Karpas-422 (cell line): ENCODE measurements at regions not wholly inside any gene's neighbourhood (a gene's known extent, or its start where the extent isn't known, plus 50 kb on each side); places are given as distances from the start of the nearest gene placed in this dataset.

ENCODE experiments used
- DNase-seq: peaks from one replicate; pipeline ENCODE4 v3.0.0-alpha.2; 2015
- H2AFZ ChIP-seq: fragments of 200-600 bp; sonication (generic); 2 replicates; pipeline ENCODE4 v1.6.1; 2014; ENCODE audit warnings: antibody characterized with exemption, low read length, mixed read lengths
- H3K27ac ChIP-seq: fragments of 200-600 bp; sonication (generic); 2 replicates; pipeline ENCODE4 v1.5.1; 2014; ENCODE audit warnings: mild to moderate bottlenecking, low read length, moderate library complexity
- H3K27me3 ChIP-seq: fragments of 200-600 bp; sonication (generic); 2 replicates; pipeline ENCODE4 v1.6.1; 2014; ENCODE audit warnings: low read length, mixed read lengths
- H3K36me3 ChIP-seq: fragments of 200-600 bp; sonication (generic); 2 replicates; pipeline ENCODE4 v1.6.1; 2014; ENCODE audit warnings: low read length, mixed read lengths; ENCODE audit not compliant: insufficient read depth
- H3K4me1 ChIP-seq: fragments of 200-600 bp; sonication (generic); 2 replicates; pipeline ENCODE4 v1.6.1; 2014; ENCODE audit warnings: mild to moderate bottlenecking, low read length, mixed read lengths
- H3K4me2 ChIP-seq: fragments of 200-600 bp; sonication (generic); 2 replicates; pipeline ENCODE4 v1.6.1; 2014; ENCODE audit warnings: low read length, low read depth, mild to moderate bottlenecking; ENCODE audit not compliant: poor library complexity, severe bottlenecking
- H3K4me3 ChIP-seq: fragments of 200-600 bp; sonication (generic); 2 replicates; pipeline ENCODE4 v1.5.1; 2014; ENCODE audit warnings: mild to moderate bottlenecking, antibody characterized with exemption, low read length, mixed read lengths
- H3K79me2 ChIP-seq: fragments of 200-600 bp; sonication (generic); 2 replicates; pipeline ENCODE4 v1.6.1; 2014; ENCODE audit warnings: mild to moderate bottlenecking, low read length, mixed read lengths
- H3K9ac ChIP-seq: fragments of 200-600 bp; sonication (generic); 2 replicates; pipeline ENCODE4 v1.6.0; 2014; ENCODE audit warnings: low read length
- H3K9me2 ChIP-seq: fragments of 200-600 bp; sonication (generic), shearing (Covaris generic); replicated peaks from 2 replicates; pipeline ENCODE4 v1.6.0; 2014; ENCODE audit warnings: mild to moderate bottlenecking, low read length, moderate library complexity; ENCODE audit not compliant: insufficient read depth
- H3K9me3 ChIP-seq: fragments of 300-700, 200-600 bp; sonication (generic); 2 replicates; pipeline ENCODE4 v1.6.1; 2014; ENCODE audit warnings: low read length, mixed read lengths
- H4K20me1 ChIP-seq: fragments of 200-600 bp; sonication (generic); 2 replicates; pipeline ENCODE4 v1.6.1; 2014; ENCODE audit warnings: mild to moderate bottlenecking, antibody characterized with exemption, low read length, low read depth; ENCODE audit not compliant: insufficient read depth

GRCh38 chr2:75810611-75811330 is 100.1 kb upstream of the GCFC2 start:
- H3K9ac ChIP-seq: no peak overlapping the region
- H3K4me2 ChIP-seq: no peak overlapping the region
- H3K36me3 ChIP-seq: no peaks in the 10 kb centered on the region
- no peak overlapping the region for H2AFZ ChIP-seq
- no peaks in the 10 kb centered on the region for H4K20me1 ChIP-seq
- no peaks in the 10 kb centered on the region for H3K9me2 ChIP-seq
- H3K27ac ChIP-seq: no peak overlapping the region
- H3K4me1 ChIP-seq: no peaks in the 10 kb centered on the region
- H3K27me3 ChIP-seq: no peaks in the 10 kb centered on the region
- no peak for DNase-seq
- H3K4me3 ChIP-seq: no peak overlapping the region
- H3K9me3 ChIP-seq: no peaks in the 10 kb centered on the region
- H3K79me2 ChIP-seq: no peaks in the 10 kb centered on the region

GRCh38 chr2:75808793-75809535 is 98.2 kb upstream of the GCFC2 start:
- Histone ChIP-seq H3K9me3 (no peaks in the 10 kb centered on the region), H4K20me1 (no peaks in the 10 kb centered on the region), H3K36me3 (no peaks in the 10 kb centered on the region), H3K4me1 (no peaks in the 10 kb centered on the region), H3K9me2 (no peaks in the 10 kb centered on the region), H3K79me2 (no peaks in the 10 kb centered on the region), H3K27me3 (no peaks in the 10 kb centered on the region), H3K4me3 (no peak overlapping the region), H3K27ac (no peak overlapping the region), H2AFZ (no peak overlapping the region), H3K4me2 (no peak overlapping the region), H3K9ac (no peak overlapping the region)
- DNase-seq: no peak

GRCh38 chr2:75807992-75808391 is 97.3 kb upstream of the GCFC2 start:
- H3K4me1 ChIP-seq: no peaks in the 10 kb centered on the region
- no peaks in the 10 kb centered on the region for H4K20me1 ChIP-seq
- no peaks in the 10 kb centered on the region for H3K79me2 ChIP-seq
- H3K9me2 ChIP-seq: no peaks in the 10 kb centered on the region
- no peak overlapping the region for H3K4me2 ChIP-seq
- H3K4me3 ChIP-seq: no peak overlapping the region
- no peaks in the 10 kb centered on the region for H3K9me3 ChIP-seq
- no peak overlapping the region for H3K27ac ChIP-seq
- H3K36me3 ChIP-seq: no peaks in the 10 kb centered on the region
- DNase-seq: no peak
- no peaks in the 10 kb centered on the region for H3K27me3 ChIP-seq
- no peak overlapping the region for H2AFZ ChIP-seq
- no peak overlapping the region for H3K9ac ChIP-seq

- no peak for DNase-seq
- Histone ChIP-seq H3K9ac (no peak overlapping the region), H4K20me1 (no peaks in the 10 kb centered on the region), H3K9me3 (no peaks in the 10 kb centered on the region), H3K4me1 (peaks cover 6% of the 10 kb centered on the region), H3K36me3 (no peaks in the 10 kb centered on the region), H3K79me2 (no peaks in the 10 kb centered on the region), H2AFZ (no peak overlapping the region), H3K9me2 (no peaks in the 10 kb centered on the region), H3K27me3 (no peaks in the 10 kb centered on the region), H3K4me3 (no peak overlapping the region), H3K27ac (no peak overlapping the region), H3K4me2 (no peak overlapping the region)
Observed at GRCh38 chr2:75801234-75801982, 90.7 kb upstream of the GCFC2 start.

GRCh38 chr2:75800456-75800855 is 89.7 kb upstream of the GCFC2 start:
- H3K79me2 ChIP-seq: no peaks in the 10 kb centered on the region
- H3K4me2 ChIP-seq: no peak overlapping the region

GRCh38 chr2:75799859-75800258 is 89.1 kb upstream of the GCFC2 start:
- DNase-seq: no peak
- no peaks in the 10 kb centered on the region for H4K20me1 ChIP-seq
- H3K79me2 ChIP-seq: no peaks in the 10 kb centered on the region
- no peaks in the 10 kb centered on the region for H3K9me2 ChIP-seq
- H3K9me3 ChIP-seq: no peaks in the 10 kb centered on the region
- H3K4me1 ChIP-seq: peaks cover 6% of the 10 kb centered on the region
- H3K27me3 ChIP-seq: no peaks in the 10 kb centered on the region
- no peak overlapping the region for H3K9ac ChIP-seq
- H2AFZ ChIP-seq: no peak overlapping the region
- no peaks in the 10 kb centered on the region for H3K36me3 ChIP-seq
- H3K4me2 ChIP-seq: no peak overlapping the region
- H3K27ac ChIP-seq: no peak overlapping the region
- H3K4me3 ChIP-seq: no peak overlapping the region

More at GRCh38 chr2:75800456-75800855, 89.7 kb upstream of the GCFC2 start:
- H3K27me3 ChIP-seq: no peaks in the 10 kb centered on the region
- no peaks in the 10 kb centered on the region for H3K36me3 ChIP-seq
- no peak overlapping the region for H2AFZ ChIP-seq
- peaks cover 6% of the 10 kb centered on the region for H3K4me1 ChIP-seq
- no peaks in the 10 kb centered on the region for H3K9me3 ChIP-seq
- H4K20me1 ChIP-seq: no peaks in the 10 kb centered on the region
- H3K9ac ChIP-seq: no peak overlapping the region
- no peaks in the 10 kb centered on the region for H3K9me2 ChIP-seq
- no peak overlapping the region for H3K4me3 ChIP-seq
- H3K27ac ChIP-seq: no peak overlapping the region
- DNase-seq: no peak

GRCh38 chr2:75798569-75798968 is 87.9 kb upstream of the GCFC2 start:
- Histone ChIP-seq H3K9me3 (no peaks in the 10 kb centered on the region), H3K79me2 (no peaks in the 10 kb centered on the region), H3K9me2 (no peaks in the 10 kb centered on the region), H4K20me1 (no peaks in the 10 kb centered on the region), H3K27ac (no peak overlapping the region), H3K9ac (no peak overlapping the region), H3K4me1 (peaks cover 8% of the 10 kb centered on the region), H2AFZ (no peak overlapping the region), H3K4me3 (no peak overlapping the region), H3K27me3 (no peaks in the 10 kb centered on the region), H3K36me3 (no peaks in the 10 kb centered on the region), H3K4me2 (no peak overlapping the region)
- DNase-seq: no peak

GRCh38 chr2:75792996-75793395 is 82.3 kb upstream of the GCFC2 start:
- Histone ChIP-seq H3K36me3 (no peaks in the 10 kb centered on the region), H3K79me2 (no peaks in the 10 kb centered on the region), H3K4me1 (peaks cover 39% of the 10 kb centered on the region), H2AFZ (no peak overlapping the region), H3K27ac (no peak overlapping the region), H3K4me2 (no peak overlapping the region), H4K20me1 (no peaks in the 10 kb centered on the region), H3K9ac (no peak overlapping the region), H3K4me3 (no peak overlapping the region), H3K27me3 (no peaks in the 10 kb centered on the region; the same call in 1 of the 2 replicates), H3K9me3 (no peaks in the 10 kb centered on the region), H3K9me2 (no peaks in the 10 kb centered on the region)
- no peak for DNase-seq
